NCI-H2227 treated with DMSO at 0.1 percent for 48 hours (cell line): ENCODE measurements at regions not wholly inside any gene's neighbourhood (a gene's known extent, or its start where the extent isn't known, plus 50 kb on each side); places are given as distances from the start of the nearest gene placed in this dataset.
"Not testable (repeated sequence)": the region's sequence is repeated elsewhere in the genome, so short reads cannot be mapped to it uniquely, and the experiment has no call there.

Experiments
- DNase-seq: peaks from one replicate; lab custom pipeline; 2025; lab: John Stamatoyannopoulos, UW

GRCh38 chr17:51347851-51348584 is 87.7 kb downstream of the UTP18 start:
- no peak for DNase-seq

DNA sequence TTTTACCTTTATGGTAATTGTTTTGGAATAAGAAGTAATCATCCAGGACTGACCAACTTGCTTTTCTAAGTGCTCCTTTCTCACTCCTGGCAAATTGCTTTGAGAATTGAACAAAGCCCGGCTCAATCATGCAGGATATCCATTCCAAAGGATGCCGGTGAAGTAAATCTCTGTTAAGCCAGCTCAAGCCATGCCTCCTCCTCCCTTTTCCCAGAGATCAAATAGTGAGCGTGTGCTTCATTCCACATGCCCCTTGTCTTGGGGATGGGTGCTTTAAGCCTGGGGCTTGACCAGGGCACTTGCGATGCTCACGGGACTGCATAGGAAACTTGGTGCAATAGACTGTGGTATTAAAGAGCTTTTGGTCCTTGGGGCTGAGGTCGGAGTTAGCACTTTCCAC is 90.7 kb downstream of the UTP18 start:
- DNase-seq: no peak

- no peak for DNase-seq
These were observed 91.5 kb downstream of the UTP18 start for GRCh38 chr17:51351890-51352289.

GRCh38 chr17:51352798-51353197 is 92.5 kb downstream of the UTP18 start:
- DNase-seq: no peak

DNA sequence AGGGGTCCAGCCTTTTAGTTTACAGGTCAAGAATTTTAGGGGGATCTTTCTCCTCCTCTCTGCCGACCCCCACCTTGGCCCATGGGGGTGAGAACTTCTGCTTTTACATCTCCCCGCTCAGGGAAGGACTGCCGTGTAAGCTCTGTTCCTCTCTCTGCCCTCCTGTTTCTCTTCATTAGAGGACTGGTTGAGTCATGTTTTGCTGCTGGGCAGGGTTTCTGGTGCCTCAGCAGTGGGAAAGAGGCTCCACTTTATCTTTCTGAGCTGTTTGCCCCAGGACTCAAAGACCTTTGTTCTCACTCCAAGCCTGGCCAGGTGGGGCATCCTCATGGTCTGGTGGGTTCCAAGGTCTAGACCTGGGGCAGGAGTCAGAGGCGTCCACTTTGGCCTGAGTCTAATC is 93.0 kb downstream of the UTP18 start:
- no peak for DNase-seq

- DNase-seq: no peak
These were observed 94.6 kb downstream of the UTP18 start for GRCh38 chr17:51354936-51355335.

DNA sequence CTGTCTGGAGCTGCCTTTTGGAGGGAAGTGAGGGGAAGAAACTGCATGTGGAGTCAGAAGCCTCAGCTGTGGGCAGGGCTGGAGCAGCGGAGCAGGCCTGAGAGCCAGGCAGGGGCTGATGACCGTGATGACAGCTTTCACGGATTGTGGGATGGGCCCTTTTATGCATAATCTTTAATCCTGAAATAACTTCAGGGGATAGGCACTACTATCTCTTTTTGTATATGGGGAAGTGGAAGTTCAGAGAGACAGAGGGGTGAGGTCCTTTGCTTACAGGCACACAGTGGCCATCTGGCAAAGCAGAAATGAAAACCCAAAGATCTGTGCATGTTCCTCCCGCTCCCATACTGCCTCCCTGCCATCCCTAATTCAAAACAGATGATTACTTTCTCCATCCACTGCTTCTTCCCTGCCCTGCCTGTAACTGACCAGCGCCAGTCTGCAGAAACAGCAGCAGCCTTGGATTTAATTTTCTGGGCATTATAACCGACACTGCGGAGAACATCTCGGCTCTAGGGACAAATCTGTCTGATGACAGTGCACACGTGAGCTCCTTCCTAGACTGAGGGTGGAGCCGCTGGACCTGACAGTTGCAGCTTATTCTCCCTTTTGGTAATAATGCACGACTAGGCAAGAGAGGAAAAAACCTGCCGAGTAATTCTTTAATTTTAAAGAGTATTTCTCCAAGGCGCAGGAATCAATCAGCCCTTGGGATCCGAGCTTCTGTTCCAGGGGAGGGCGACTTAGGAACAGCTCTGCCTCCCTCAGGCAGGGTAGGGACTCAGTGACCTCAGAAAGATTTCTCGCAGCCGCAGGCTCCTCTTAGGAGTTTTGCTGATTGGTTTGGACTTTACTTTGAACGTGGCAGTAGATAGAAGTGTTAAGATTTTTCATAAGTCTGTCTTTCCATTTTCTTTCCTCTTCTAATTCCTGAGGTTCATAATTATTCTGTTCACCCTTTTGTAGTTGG is 95.4 kb downstream of the UTP18 start:
- DNase-seq: peak; percentile 2

- no peak for DNase-seq
These were observed 98.7 kb downstream of the UTP18 start for GRCh38 chr17:51359055-51359454.

DNA sequence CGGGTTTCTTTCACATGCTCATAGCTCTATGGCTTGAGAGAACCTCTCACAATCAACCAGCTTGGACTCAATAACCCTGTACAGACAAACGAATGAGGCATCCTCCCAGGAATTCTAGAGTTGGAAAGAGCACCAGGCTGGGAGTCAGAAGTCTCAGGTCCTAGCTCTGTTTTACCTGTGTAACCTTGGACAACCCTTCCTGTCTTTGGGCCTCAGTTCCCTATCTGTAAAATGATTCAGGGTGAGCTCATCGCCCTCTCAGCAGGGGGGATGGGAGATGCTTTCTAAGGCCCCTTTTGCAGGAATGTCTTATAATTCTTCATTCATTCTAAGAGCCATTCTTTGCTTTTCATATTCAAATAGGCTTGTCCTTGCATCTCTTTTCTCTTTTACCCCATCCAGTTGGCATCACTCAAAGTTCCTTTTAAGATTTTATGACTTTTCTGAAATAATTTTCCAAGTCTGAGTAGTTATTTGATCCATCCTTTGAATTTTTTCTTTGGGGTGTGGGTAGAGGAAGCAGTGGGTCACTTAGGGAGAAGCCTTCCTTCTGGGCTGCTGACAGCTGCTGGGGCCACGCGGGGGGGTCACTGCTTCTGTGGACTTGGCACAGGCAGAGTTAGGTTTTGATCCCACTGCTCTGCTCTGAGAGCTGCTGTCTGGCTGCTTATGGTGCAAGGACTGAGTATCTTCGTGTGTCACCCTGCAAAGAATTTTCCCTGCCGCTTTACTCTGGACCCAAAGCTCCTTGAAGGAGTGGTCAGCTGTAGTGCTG is 102.7 kb downstream of the UTP18 start:
- DNase-seq: no peak

DNA sequence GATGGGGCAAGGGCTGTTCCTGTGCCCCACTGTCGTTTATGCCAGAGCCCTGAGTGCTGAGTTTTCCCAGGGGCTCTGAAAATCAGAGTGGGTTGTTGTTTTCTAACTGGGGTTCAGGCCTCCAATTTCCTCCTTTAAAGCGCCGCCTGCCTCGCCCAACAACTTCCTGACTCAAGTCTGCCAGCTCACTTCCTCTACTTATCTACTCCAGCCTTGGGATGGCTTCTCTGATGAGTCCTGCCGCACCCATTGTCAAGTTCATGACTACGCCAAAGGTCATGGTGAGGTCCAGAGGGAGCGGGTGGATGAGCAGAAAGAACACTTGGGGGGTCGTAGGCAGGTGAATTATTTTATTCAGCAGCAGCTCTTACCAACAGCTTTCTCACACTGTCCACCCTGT is 104.7 kb downstream of the UTP18 start:
- DNase-seq: no peak

DNA sequence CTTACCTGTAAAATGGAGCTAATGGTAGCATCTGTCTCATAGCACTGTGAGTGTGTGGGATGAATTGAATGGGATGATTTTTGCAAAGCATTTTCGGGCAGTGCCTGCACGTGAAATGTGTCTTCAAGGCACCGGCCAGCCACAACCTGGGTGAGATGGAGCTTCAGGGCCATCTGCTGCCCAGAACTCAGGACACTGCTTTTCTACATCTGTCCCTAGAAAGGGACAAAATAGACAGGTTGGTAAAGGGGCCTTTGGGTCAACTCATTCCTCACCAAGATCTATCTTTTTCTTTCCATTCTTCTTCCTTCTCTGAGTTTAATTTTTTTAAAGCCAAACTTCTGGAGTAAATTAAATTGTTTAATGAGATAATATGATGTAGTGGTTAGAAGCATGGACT is 106.5 kb downstream of the UTP18 start:
- DNase-seq: no peak

GRCh38 chr17:51367836-51368235 is 107.5 kb downstream of the UTP18 start:
- not testable (repeated sequence) for DNase-seq

DNA sequence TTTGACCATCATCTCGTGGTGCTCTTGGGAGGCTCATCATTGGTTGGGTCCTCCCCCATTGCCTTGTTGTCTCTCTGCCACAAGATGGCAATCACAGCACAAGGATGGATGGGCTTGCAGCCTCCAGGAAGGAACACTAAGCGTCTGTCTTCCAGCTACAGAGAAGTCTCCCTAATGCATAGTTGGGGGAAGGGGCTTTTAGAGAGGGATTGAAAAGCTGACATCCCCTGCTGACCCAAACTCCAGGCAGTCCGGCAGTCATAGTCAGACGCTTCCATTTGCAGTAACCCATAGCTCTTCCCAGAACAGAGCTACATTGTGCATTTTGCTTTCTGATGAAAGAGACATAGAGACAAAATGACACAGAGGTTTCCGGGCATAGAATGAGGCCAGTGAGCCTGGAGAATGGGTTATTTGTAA is 111.4 kb downstream of the UTP18 start:
- DNase-seq: peak; percentile 71

- peak; percentile 59 for DNase-seq
These were observed 112.1 kb downstream of the UTP18 start for GRCh38 chr17:51372345-51373004.

DNA sequence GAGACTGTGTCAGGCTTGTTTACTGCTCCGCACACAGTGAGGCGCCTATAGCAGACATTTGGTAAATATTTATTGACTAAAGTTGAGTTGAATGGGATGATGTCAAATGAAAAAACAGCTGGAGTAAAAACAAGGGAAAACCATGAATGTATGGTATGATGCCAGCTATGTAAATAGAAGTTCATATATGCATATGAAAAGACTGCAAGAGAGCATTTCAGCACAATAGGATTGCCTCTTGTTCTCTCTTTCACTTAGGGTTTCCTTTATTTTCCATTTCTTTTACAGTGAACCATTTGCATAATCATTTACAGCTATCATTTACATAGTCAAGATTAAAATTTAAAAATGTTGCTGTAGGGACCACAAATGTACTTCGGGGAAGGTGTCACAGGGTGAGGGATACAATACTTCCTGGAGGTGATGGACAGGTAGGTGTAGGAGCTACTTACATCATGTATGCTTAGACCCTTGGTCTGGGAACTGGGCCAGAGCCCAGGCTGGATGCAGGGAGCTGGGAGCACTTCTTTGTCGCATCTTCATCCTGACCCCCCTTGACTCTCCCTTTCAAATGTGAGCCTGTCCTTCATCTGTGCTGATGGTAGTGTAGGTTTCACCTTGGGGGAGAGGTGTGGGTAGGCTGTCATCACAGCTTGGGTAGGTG is 113.3 kb downstream of the UTP18 start:
- DNase-seq: no peak

- DNase-seq: no peak
These were observed 113.9 kb downstream of the UTP18 start for GRCh38 chr17:51374209-51374608.

GRCh38 chr17:51375771-51376170 is 115.4 kb downstream of the UTP18 start:
- DNase-seq: no peak

DNA sequence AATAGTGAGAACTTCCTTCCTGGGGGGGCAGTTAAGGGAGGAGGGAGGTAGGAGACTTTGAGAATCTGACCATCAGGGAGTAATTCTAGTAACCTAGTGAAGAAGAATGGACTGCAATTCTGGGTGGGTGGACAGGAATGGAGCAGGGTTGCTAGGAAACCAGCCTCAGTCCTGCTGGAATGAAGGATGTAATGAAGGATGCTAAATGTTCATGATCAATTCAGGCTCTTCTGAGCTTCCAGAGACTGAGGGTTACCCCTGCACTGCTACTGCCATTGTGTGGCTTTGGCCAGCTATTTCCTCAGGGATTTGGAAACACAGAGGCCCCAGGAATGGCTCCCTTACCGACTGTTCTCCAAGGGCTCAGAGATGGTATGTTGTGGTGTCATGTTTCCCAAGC is 116.4 kb downstream of the UTP18 start:
- DNase-seq: no peak

GRCh38 chr17:51381262-51381661 is 120.9 kb downstream of the UTP18 start:
- DNase-seq: no peak

DNA sequence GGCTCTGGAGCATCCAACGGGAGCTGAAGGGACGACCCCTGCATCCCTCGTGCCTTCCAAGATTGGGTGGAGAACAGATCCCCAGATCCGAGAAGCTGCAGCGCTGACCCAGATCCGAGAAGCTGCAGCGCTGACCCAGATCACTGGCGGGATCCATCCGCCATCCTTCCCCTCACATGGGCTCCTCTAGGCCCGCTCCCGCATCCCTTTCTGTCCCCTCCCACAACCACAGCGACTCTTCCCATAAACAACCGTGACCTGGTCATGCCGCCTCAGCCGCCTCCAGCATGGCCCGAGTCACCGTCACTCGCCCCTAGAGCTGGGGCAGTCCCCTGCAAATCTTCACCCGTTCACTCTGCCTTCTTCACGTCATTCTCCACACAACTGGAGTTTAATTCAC is 124.9 kb downstream of the UTP18 start:
- no peak for DNase-seq

DNA sequence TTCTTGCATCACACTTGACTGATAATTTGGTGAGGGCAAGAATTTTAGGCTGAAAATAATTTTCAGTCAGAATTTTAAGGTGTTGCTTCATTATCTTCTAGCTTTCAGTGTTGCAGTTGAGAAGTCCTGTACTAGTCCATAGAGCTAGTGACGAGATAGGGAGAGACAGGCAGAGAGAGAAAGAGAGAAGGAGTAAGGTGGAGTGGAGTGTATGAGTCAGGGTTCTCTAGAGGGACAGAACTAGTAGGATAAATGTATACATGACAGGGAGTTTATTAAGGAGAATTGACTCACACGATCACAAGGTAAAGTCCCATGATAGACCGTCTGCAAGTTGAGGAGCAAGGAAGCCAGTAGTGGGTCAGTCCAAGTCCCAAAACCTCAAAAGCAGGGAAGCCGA is 127.2 kb downstream of the UTP18 start:
- no peak for DNase-seq
